ENCODE measurements at regions not wholly inside any gene's neighbourhood (a gene's known extent, or its start where the extent isn't known, plus 50 kb on each side); places are given as distances from the start of the nearest gene placed in this dataset.
"Not testable (repeated sequence)": the region's sequence is repeated elsewhere in the genome, so short reads cannot be mapped to it uniquely, and the experiment has no call there.

DNA sequence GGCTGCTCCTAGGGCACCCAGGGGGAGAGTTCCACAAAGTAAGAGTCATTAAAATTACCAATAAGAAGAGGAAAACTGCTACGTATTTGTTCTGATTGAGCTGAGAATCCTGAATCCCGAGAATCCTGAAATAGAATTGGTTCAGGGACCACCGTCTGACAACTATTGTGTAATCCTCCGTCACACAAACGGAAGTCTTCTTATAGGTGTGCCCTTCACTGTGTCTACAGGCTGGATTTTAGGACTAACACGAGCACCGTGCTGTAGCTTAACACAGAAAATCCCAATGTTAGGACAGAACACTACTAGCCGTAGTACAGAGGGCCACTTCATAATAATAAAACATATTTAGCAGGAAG is 50.6 kb upstream of the RNF182 start:
- no peaks in the 10 kb centered on the region for H3K36me3 Mint-ChIP-seq
- H3K27me3 Mint-ChIP-seq, result peaks cover 2% of the 10 kb centered on the region
- H3K27ac Mint-ChIP-seq, result no peak overlapping the region
- H3K4me1 Mint-ChIP-seq, result peaks cover 5 to 8% (median 6%) of the 10 kb centered on the region in 3 donors
- H3K4me3 Mint-ChIP-seq, result peak overlapping the region; percentile 55 to 92 (median 86)
- H3K9me3 Mint-ChIP-seq, result peaks cover 3 to 12% (median 7%) of the 10 kb centered on the region in 3 donors

DNA sequence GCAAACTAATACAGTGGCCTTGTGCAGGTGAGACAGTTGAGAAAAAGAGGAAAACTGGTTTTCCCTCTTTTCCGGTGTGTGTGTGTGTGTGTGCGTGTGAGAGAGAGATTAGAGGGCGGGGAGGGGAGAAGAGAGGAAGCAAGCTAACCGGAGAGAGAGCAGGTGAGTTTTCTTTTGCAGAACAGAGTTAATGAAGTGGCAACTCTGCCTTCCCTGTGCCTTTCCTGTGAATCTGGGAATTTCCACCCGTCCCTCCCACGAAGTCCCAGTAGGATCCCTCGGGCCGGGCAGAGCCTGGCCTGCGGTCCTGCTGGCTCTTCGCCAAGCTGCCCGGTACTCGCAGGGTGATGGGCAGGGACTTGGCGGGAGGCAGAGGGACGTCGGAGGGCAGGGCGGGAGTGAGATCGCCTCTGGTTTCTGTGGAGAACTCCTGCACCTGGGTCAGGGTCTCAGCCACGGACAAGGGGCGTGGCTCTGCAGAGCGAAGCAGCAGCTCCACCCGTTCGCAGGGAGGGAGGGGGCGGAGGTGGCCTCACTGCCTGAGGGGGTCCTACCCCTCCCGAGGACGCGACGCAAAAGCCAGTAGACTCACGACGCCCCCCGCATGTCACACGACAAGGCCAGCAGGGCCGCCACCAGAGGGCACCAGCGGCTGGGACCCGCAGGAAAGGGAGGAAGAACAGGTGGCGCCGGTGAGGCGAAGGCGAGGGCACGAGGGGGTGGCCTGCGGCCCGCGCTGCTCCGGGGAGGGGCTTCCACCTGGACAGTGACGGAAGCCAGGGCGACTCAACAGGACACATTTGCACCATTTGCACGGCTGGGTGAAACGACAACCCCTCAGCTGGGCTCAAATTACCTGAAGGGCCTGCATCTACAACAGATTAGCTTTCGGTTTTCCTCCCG is 51.2 kb upstream of the RNF182 start:
- H3K27ac Mint-ChIP-seq, result no peak overlapping the region

GRCh38 chr6:13872681-13873080 is 52.1 kb upstream of the RNF182 start:
- H3K27ac Mint-ChIP-seq, result no peak overlapping the region

More for the DNA sequence above, 51.2 kb upstream of the RNF182 start:
- peaks cover 2% of the 10 kb centered on the region for H3K27me3 Mint-ChIP-seq
- no peaks in the 10 kb centered on the region for H3K36me3 Mint-ChIP-seq
- H3K9me3 Mint-ChIP-seq, result peaks cover 2 to 12% (median 7%) of the 10 kb centered on the region in 3 donors
- H3K4me3 Mint-ChIP-seq, result peak overlapping the region; percentile 55 to 92 (median 86)
- H3K4me1 Mint-ChIP-seq, result peaks cover 5 to 8% (median 6%) of the 10 kb centered on the region in 3 donors

DNA sequence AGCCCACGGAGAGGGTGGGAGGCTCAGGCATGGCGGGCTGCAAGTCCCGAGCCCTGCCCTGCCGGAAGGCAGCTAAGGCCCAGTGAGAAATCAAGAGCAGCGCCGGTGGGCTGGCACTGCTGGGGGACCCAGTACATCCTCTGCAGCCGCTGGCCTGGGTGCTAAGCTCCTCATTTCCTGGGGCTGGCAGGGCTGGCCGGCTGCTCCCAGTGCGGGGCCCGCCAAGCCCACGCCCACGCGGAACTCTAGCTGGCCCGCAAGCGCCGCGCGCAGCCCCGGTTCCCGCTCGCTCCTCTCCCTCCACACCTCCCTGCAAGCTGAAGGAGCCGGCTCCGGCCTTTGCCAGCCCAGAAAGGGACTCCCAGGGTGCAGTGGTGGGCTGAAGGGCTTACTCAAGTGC is 52.7 kb upstream of the RNF182 start:
- H3K36me3 Mint-ChIP-seq, H3K27me3 Mint-ChIP-seq, H3K27ac Mint-ChIP-seq, H3K4me1 Mint-ChIP-seq, H3K4me3 Mint-ChIP-seq, H3K9me3 Mint-ChIP-seq: not testable (repeated sequence)

More at GRCh38 chr6:13872681-13873080, 52.1 kb upstream of the RNF182 start:
- H3K27me3 Mint-ChIP-seq, result peaks cover 2% of the 10 kb centered on the region
- peaks cover 5 to 8% (median 6%) of the 10 kb centered on the region in 3 donors for H3K4me1 Mint-ChIP-seq
- peaks cover 0 to 3% (median 0%) of the 10 kb centered on the region in 3 donors for H3K9me3 Mint-ChIP-seq
- peak overlapping the region in 3 of 4 donors; percentile 55 to 91 (median 81) for H3K4me3 Mint-ChIP-seq
- no peaks in the 10 kb centered on the region for H3K36me3 Mint-ChIP-seq

- peaks cover 5 to 8% (median 6%) of the 10 kb centered on the region in 3 donors for H3K4me1 Mint-ChIP-seq
- H3K27ac Mint-ChIP-seq, result no peak overlapping the region
- H3K4me3 Mint-ChIP-seq, result no peak overlapping the region
- H3K27me3 Mint-ChIP-seq, result peaks cover 2% of the 10 kb centered on the region
- no peaks in the 10 kb centered on the region for H3K9me3 Mint-ChIP-seq
- no peaks in the 10 kb centered on the region for H3K36me3 Mint-ChIP-seq
These were observed 54.4 kb upstream of the RNF182 start for GRCh38 chr6:13870214-13870830.

DNA sequence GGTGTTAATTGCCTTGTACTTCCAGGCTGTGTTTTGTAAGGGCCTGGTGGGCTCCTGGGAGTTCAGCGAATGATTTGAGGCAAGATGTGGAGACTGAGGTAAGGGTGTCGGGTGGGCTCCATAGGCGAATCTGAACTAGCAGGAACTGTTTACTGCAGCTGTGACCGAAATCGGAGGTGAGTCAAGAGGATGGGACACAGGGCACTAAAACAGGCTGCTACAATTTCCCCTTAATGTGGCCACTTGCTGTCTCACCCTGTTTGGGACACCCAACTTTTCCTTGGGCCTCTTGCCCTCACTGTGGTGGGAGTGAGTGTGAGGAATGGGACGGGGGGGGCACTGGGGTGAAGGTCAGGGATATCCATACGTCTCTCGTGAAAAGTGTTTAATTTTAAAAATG is 53.9 kb upstream of the MCUR1 start:
- no peak overlapping the region for H3K27ac Mint-ChIP-seq
- peaks cover 2% of the 10 kb centered on the region for H3K27me3 Mint-ChIP-seq
- H3K4me1 Mint-ChIP-seq, result peaks cover 6 to 8% (median 6%) of the 10 kb centered on the region in 3 donors
- no peaks in the 10 kb centered on the region for H3K9me3 Mint-ChIP-seq
- H3K4me3 Mint-ChIP-seq, result no peak overlapping the region
- H3K36me3 Mint-ChIP-seq, result no peaks in the 10 kb centered on the region

DNA sequence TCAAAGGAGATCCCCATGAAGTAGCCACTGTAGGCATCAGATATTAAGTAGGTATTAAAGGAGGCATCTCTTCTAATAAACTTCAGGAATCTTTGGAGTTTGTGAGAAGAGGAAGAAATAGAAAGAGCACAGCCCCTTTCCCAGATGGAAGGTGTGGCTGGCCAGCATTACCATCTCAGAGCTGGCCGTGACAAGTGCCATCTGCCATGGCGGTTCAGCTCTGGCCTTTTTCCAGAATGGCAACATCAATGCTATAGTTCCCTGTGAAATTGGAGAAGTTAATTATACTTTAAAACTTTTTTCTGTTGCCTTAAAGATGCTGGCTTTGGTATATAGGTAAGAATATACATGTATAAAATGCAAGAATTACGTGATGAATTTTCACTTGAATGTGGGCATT is 51.9 kb upstream of the MCUR1 start:
- Mint-ChIP-seq H3K4me1 (peaks cover 2 to 4% (median 2%) of the 10 kb centered on the region in 3 donors), H3K36me3 (no peaks in the 10 kb centered on the region), H3K4me3 (no peak overlapping the region), H3K27ac (no peak overlapping the region), H3K9me3 (peaks cover 0 to 2% (median 0%) of the 10 kb centered on the region in 3 donors), H3K27me3 (no peaks in the 10 kb centered on the region)

GRCh38 chr6:13865141-13865540 is 50.8 kb upstream of the MCUR1 start:
- Mint-ChIP-seq H3K36me3 (no peaks in the 10 kb centered on the region), H3K4me1 (peaks cover 2 to 4% (median 2%) of the 10 kb centered on the region in 3 donors), H3K4me3 (no peak overlapping the region), H3K27ac (no peak overlapping the region), H3K9me3 (peaks cover 0 to 9% (median 2%) of the 10 kb centered on the region in 3 donors), H3K27me3 (peaks cover 10% of the 10 kb centered on the region)

GRCh38 chr6:13864669-13865068 is 50.3 kb upstream of the MCUR1 start:
- H3K4me3 Mint-ChIP-seq, H3K4me1 Mint-ChIP-seq, H3K9me3 Mint-ChIP-seq, H3K27ac Mint-ChIP-seq, H3K36me3 Mint-ChIP-seq: not testable (repeated sequence)
- peaks cover 11% of the 10 kb centered on the region for H3K27me3 Mint-ChIP-seq

Measured in IgD-negative memory B cell (primary cell).